GM12878 (cell line): ENCODE measurements at regions not wholly inside any gene's neighbourhood (a gene's known extent, or its start where the extent isn't known, plus 50 kb on each side); places are given as distances from the start of the nearest gene placed in this dataset.

Experiments used
- ATAC-seq: fragments of 200-7000 bp; cut with Tn5 transposase; 3 replicates; pipeline ENCODE4 v1.9.1; 2020; ENCODE audit warnings: mild to moderate bottlenecking, moderate library complexity
- BruUV-seq: library from RNA; stranded (reverse); fragments of 400-500 nt; replicated peaks from 2 replicates; lab custom pipeline; 2021; lab: Mats Ljungman, UMichigan
- CTCF ChIA-PET: fragments of 300-600 bp; sonication (Branson Sonifier 250); formaldehyde crosslinking; extraction: SDS; loops from one replicate; lab custom pipeline; 2021; ENCODE audit warnings: inconsistent platforms; lab: Yijun Ruan, JAX
- POLR2A ChIA-PET: fragments of 350-600 bp; formaldehyde crosslinking; extraction: SDS; loops from one replicate; lab custom pipeline; 2021; ENCODE audit warnings: inconsistent platforms; lab: Charles Lee
- RAD21 ChIA-PET: fragments of 300-600 bp; sonication (Branson Sonifier 250); formaldehyde crosslinking; loops from one replicate; lab custom pipeline; 2023; ENCODE audit warnings: antibody characterized with exemption; ENCODE audit not compliant: unreplicated experiment; lab: Charles Lee
- SMC1A ChIA-PET: fragments of 300-600 bp; sonication (Branson Sonifier 250); formaldehyde crosslinking; loops from one replicate; lab custom pipeline; 2023; ENCODE audit not compliant: unreplicated experiment, uncharacterized antibody; lab: Charles Lee
- DNase-seq: peaks from one replicate; pipeline ENCODE4 v3.0.0-alpha.2; 2011; ENCODE audit warnings: low read depth, low spot score
- FAIRE-seq: peaks from 3 replicates; lab custom pipeline; 2011; peaks lifted over from hg19 to GRCh38; lab: Jason Lieb, UNC
- H2AFZ ChIP-seq: 2 replicates; pipeline ENCODE4 v1.6.0; 2011; ENCODE audit warnings: low read depth, low read length, control low read depth; ENCODE audit not compliant: control insufficient read depth
- H3K27ac ChIP-seq: 2 replicates; pipeline ENCODE4 v1.5.1; 2011; ENCODE audit warnings: control low read depth; ENCODE audit not compliant: control insufficient read depth, insufficient read depth
- H3K27me3 ChIP-seq, 2 experiments: replicated peaks in 1 of 2; 2 replicates each; pipeline versions ENCODE4 v1.6.0 to v1.6.1; 2011; ENCODE audit warnings: low read length in 1 of 2; ENCODE audit not compliant: control insufficient read depth in 2 of 2, insufficient read depth in 2 of 2
- H3K36me3 ChIP-seq, 2 experiments: 2 replicates each; pipeline ENCODE4 v1.5.1; 2011; ENCODE audit warnings: low read length in 1 of 2; ENCODE audit not compliant: control insufficient read depth in 2 of 2, insufficient read depth in 2 of 2
- H3K4me1 ChIP-seq: 2 replicates; pipeline ENCODE4 v1.6.1; 2011; ENCODE audit warnings: mild to moderate bottlenecking, low read length, moderate library complexity, mixed read lengths; ENCODE audit not compliant: control insufficient read depth, insufficient read depth
- H3K4me2 ChIP-seq: 2 replicates; pipeline ENCODE4 v1.6.0; 2011; ENCODE audit warnings: control low read depth; ENCODE audit not compliant: control insufficient read depth, insufficient read depth
- H3K4me3 ChIP-seq: fragments of 200-600 bp; sonication (generic); 2 replicates; pipeline ENCODE4 v1.5.1; 2016
- H3K79me2 ChIP-seq: 2 replicates; pipeline ENCODE4 v1.6.0; 2011; ENCODE audit warnings: low read length; ENCODE audit not compliant: control insufficient read depth, insufficient read depth
- H3K9ac ChIP-seq: 2 replicates; pipeline ENCODE4 v1.8.0; 2011; ENCODE audit warnings: low read length, control low read depth, mixed read lengths; ENCODE audit not compliant: control insufficient read depth, insufficient read depth
- H3K9me3 ChIP-seq: replicated peaks from 3 replicates; pipeline ENCODE4 v1.5.1; 2011; ENCODE audit warnings: mild to moderate bottlenecking, low read length; ENCODE audit not compliant: control insufficient read depth, insufficient read depth
- H4K20me1 ChIP-seq: 2 replicates; pipeline ENCODE4 v1.6.0; 2011; ENCODE audit not compliant: control insufficient read depth, insufficient read depth
- ATF2 ChIP-seq: IDR thresholded peaks from 2 replicates; pipeline ENCODE4 v1.6.1; 2012; ENCODE audit warnings: low read length, inconsistent platforms
- EZH2 ChIP-seq: IDR thresholded peaks from 2 replicates; pipeline ENCODE4 v1.6.1; 2012; ENCODE audit warnings: low read depth, mild to moderate bottlenecking, control low read depth, inconsistent platforms, low read length, borderline replicate concordance; ENCODE audit not compliant: control insufficient read depth
- GATAD2B ChIP-seq: fragments of 450-650 bp; conservative IDR thresholded peaks from 2 replicates; pipeline ENCODE4 v1.6.1; 2017; ENCODE audit warnings: low read depth, mild to moderate bottlenecking, moderate library complexity
- KDM1A ChIP-seq: fragments of 200-600 bp; sonication (generic); IDR thresholded peaks from 2 replicates; pipeline ENCODE4 v1.6.1; 2016; ENCODE audit warnings: borderline replicate concordance
- NFYA ChIP-seq: IDR thresholded peaks from 2 replicates; pipeline ENCODE4 v1.6.1; 2011; ENCODE audit warnings: low read depth, mild to moderate bottlenecking, low read length, improper control_type of control experiment, borderline replicate concordance
- NKRF ChIP-seq: fragments of 450-650 bp; conservative IDR thresholded peaks from 2 replicates; pipeline ENCODE4 v1.6.1; 2017; ENCODE audit warnings: mild to moderate bottlenecking, moderate library complexity
- SMAD5 ChIP-seq: IDR thresholded peaks from 2 replicates; pipeline ENCODE4 v1.6.1; 2016; ENCODE audit warnings: antibody characterized with exemption, low read depth
- ZSCAN29 ChIP-seq: fragments of 450-650 bp; IDR thresholded peaks from 2 replicates; pipeline ENCODE4 v1.6.1; 2017; ENCODE audit warnings: mild to moderate bottlenecking, moderate library complexity
- WGBS: methylation state at CpG from one replicate; pipeline ENCODE4 v1.1.6; 2016; ENCODE audit warnings: low lambda C conversion rate; ENCODE audit not compliant: insufficient replicate concordance, insufficient coverage; ENCODE audit errors: missing lambda C conversion rate; 5-methylcytosine and 5-hydroxymethylcytosine counted together
- in situ Hi-C: fragments of 300-500 bp; cut with MboI; formaldehyde crosslinking; loops from 9 replicates; pipeline ENCODE4 v1.14.3; 2018; ENCODE audit warnings: mixed read lengths
- intact Hi-C: fragments of 100-400 bp; cut with micrococcal nuclease; formaldehyde crosslinking; loops from one replicate; pipeline ENCODE4 v1.14.2; 2022; ENCODE audit not compliant: unreplicated experiment

GRCh38 chr22:48938741-48939140, 888.9 kb downstream of the BRD1 start:
- BruUV-seq = no TSS peak
- DNase-seq (no peak), ATAC-seq (no peak), FAIRE-seq (no peak)
- in situ Hi-C loops = no loop called here
- RAD21 ChIA-PET = no interaction called here
- Histone ChIP-seq H3K36me3 (no peaks in the 10 kb centered on the region), H3K4me3 (no peak overlapping the region), H3K4me2 (no peak overlapping the region), H3K27ac (no peak overlapping the region), H2AFZ (no peak overlapping the region), H3K9me3 (no peaks in the 10 kb centered on the region; the same call in 2 of the 3 replicates), H3K9ac (no peak overlapping the region), H3K4me1 (no peaks in the 10 kb centered on the region), H4K20me1 (no peaks in the 10 kb centered on the region), H3K27me3 (no peaks in the 10 kb centered on the region), H3K79me2 (no peaks in the 10 kb centered on the region)
- CTCF ChIA-PET = no interaction called here
- POLR2A ChIA-PET = no interaction called here
- 15% methylated on average over 8 of the region's 8 CpGs for WGBS
- SMC1A ChIA-PET = no interaction called here
- no peak for TF ChIP-seq GATAD2B
- no peak for TF ChIP-seq NFYA
- TF ChIP-seq ZSCAN29 = no peak
- no peak for TF ChIP-seq NKRF
- no peak for TF ChIP-seq EZH2
- TF ChIP-seq SMAD5 = no peak
- TF ChIP-seq KDM1A = no peak
- TF ChIP-seq ATF2 = no peak
- intact Hi-C loops = no loop called here
